Activated CD8-positive, alpha-beta T cell treated with anti-CD3 and anti-CD28 coated beads, Interleukin-2, amount 10 ng/mL, durations not matched to agents 7 days and 5 days (primary cell): ENCODE measurements at regions not wholly inside any gene's neighbourhood (a gene's known extent, or its start where the extent isn't known, plus 50 kb on each side); places are given as distances from the start of the nearest gene placed in this dataset.

Experiments used
- ATAC-seq: fragments of 150-1000 bp; cut with Tn5 transposase; one replicate; pipeline ENCODE4 v1.10.0; 2021; ENCODE audit warnings: moderate library complexity
- CTCF ChIA-PET: fragments of 350-600 bp; sonication (Branson Sonifier 250); formaldehyde crosslinking; loops from one replicate; lab custom pipeline; 2021; ENCODE audit warnings: antibody characterized with exemption; lab: Charles Lee
- POLR2A ChIA-PET: fragments of 350-600 bp; sonication (Branson Sonifier 250); formaldehyde crosslinking; loops from one replicate; lab custom pipeline; 2021; ENCODE audit warnings: antibody characterized with exemption; lab: Charles Lee
- DNase-seq: peaks from one replicate; pipeline ENCODE4 v3.0.0-alpha.2; 2020
- H3K27ac Mint-ChIP-seq: one replicate; pipeline ENCODE4 v1.8.0; 2021; ENCODE audit warnings: mild to moderate bottlenecking, mixed read lengths
- H3K27me3 Mint-ChIP-seq: one replicate; pipeline ENCODE4 v1.8.0; 2021; ENCODE audit warnings: low read depth, mixed read lengths
- H3K36me3 Mint-ChIP-seq: one replicate; pipeline ENCODE4 v1.8.0; 2021; ENCODE audit warnings: low read depth, mixed read lengths
- H3K4me1 Mint-ChIP-seq: one replicate; pipeline ENCODE4 v1.8.0; 2021; ENCODE audit warnings: low read depth, mixed read lengths
- H3K4me3 Mint-ChIP-seq: one replicate; pipeline ENCODE4 v1.8.0; 2021; ENCODE audit warnings: mild to moderate bottlenecking, mixed read lengths
- H3K9me3 Mint-ChIP-seq: one replicate; pipeline ENCODE4 v1.8.0; 2022; ENCODE audit warnings: mixed read lengths; ENCODE audit not compliant: insufficient read depth

GRCh38 chr2:128386066-128386465 lies 67.4 kb upstream of the HS6ST1 start:
- Mint-ChIP-seq H3K36me3 (no peaks in the 10 kb centered on the region), H3K4me1 (no peaks in the 10 kb centered on the region), H3K4me3 (no peak overlapping the region), H3K27ac (no peak overlapping the region), H3K9me3 (no peaks in the 10 kb centered on the region), H3K27me3 (peaks cover 8% of the 10 kb centered on the region)
- ATAC-seq (no peak), DNase-seq (no peak)
- ChIA-PET POLR2A (no interaction called here), CTCF (interaction anchor here (0.6 kb wide), 1 partner anchor 15 kb away, joined by 4 read pairs; no protein-coding TSS in a partner anchor)

- H3K27me3 Mint-ChIP-seq = peaks cover 8% of the 10 kb centered on the region
- no peaks in the 10 kb centered on the region for H3K9me3 Mint-ChIP-seq
- no peak for DNase-seq
- CTCF ChIA-PET = no interaction called here
- H3K36me3 Mint-ChIP-seq = no peaks in the 10 kb centered on the region
- ATAC-seq = no peak
- no peaks in the 10 kb centered on the region for H3K4me1 Mint-ChIP-seq
- POLR2A ChIA-PET = no interaction called here
- no peak overlapping the region for H3K4me3 Mint-ChIP-seq
- no peak overlapping the region for H3K27ac Mint-ChIP-seq
Measured at GRCh38 chr2:128388499-128388941, 69.9 kb upstream of the HS6ST1 start.

GRCh38 chr2:128389388-128390086 lies 70.9 kb upstream of the HS6ST1 start:
- H3K9me3 Mint-ChIP-seq = no peaks in the 10 kb centered on the region
- POLR2A ChIA-PET = no interaction called here
- H3K27ac Mint-ChIP-seq = no peak overlapping the region
- peaks cover 11% of the 10 kb centered on the region for H3K27me3 Mint-ChIP-seq
- H3K4me1 Mint-ChIP-seq = no peaks in the 10 kb centered on the region
- DNase-seq (no peak), ATAC-seq (no peak)
- CTCF ChIA-PET = no interaction called here
- H3K36me3 Mint-ChIP-seq = no peaks in the 10 kb centered on the region
- no peak overlapping the region for H3K4me3 Mint-ChIP-seq

- H3K27me3 Mint-ChIP-seq = peaks cover 11% of the 10 kb centered on the region
- no peaks in the 10 kb centered on the region for H3K36me3 Mint-ChIP-seq
- H3K4me3 Mint-ChIP-seq = no peak overlapping the region
- CTCF ChIA-PET = no interaction called here
- no peak for DNase-seq
- no peaks in the 10 kb centered on the region for H3K9me3 Mint-ChIP-seq
- no peak for ATAC-seq
- POLR2A ChIA-PET = no interaction called here
- no peak overlapping the region for H3K27ac Mint-ChIP-seq
- H3K4me1 Mint-ChIP-seq = no peaks in the 10 kb centered on the region
Measured at GRCh38 chr2:128390256-128390990, 71.8 kb upstream of the HS6ST1 start.

GRCh38 chr2:128390991-128391630 lies 72.4 kb upstream of the HS6ST1 start:
- DNase-seq (no peak), ATAC-seq (no peak)
- CTCF ChIA-PET = no interaction called here
- Mint-ChIP-seq H3K9me3 (no peaks in the 10 kb centered on the region), H3K27ac (no peak overlapping the region), H3K27me3 (peaks cover 11% of the 10 kb centered on the region), H3K4me1 (no peaks in the 10 kb centered on the region), H3K4me3 (no peak overlapping the region), H3K36me3 (no peaks in the 10 kb centered on the region)
- POLR2A ChIA-PET = no interaction called here

- Mint-ChIP-seq H3K4me1 (no peaks in the 10 kb centered on the region), H3K27me3 (peaks cover 11% of the 10 kb centered on the region), H3K9me3 (no peaks in the 10 kb centered on the region), H3K27ac (no peak overlapping the region), H3K4me3 (no peak overlapping the region), H3K36me3 (no peaks in the 10 kb centered on the region)
- ATAC-seq = no peak
- CTCF ChIA-PET = no interaction called here
- POLR2A ChIA-PET = no interaction called here
- DNase-seq = no peak
Measured at GRCh38 chr2:128391679-128392078, 73.0 kb upstream of the HS6ST1 start.

- H3K4me3 Mint-ChIP-seq = no peak overlapping the region
- CTCF ChIA-PET = no interaction called here
Measured at GRCh38 chr2:128392207-128392606, 73.5 kb upstream of the HS6ST1 start.

GRCh38 chr2:128394007-128394730 lies 75.5 kb upstream of the HS6ST1 start:
- Mint-ChIP-seq H3K4me1 (no peaks in the 10 kb centered on the region), H3K36me3 (no peaks in the 10 kb centered on the region), H3K4me3 (no peak overlapping the region), H3K27me3 (peaks cover 17% of the 10 kb centered on the region), H3K9me3 (no peaks in the 10 kb centered on the region), H3K27ac (no peak overlapping the region)
- no peak for DNase-seq
- CTCF ChIA-PET = no interaction called here
- POLR2A ChIA-PET = no interaction called here
- no peak for ATAC-seq

More at GRCh38 chr2:128392207-128392606, 73.5 kb upstream of the HS6ST1 start:
- DNase-seq (no peak), ATAC-seq (no peak)
- no peaks in the 10 kb centered on the region for H3K4me1 Mint-ChIP-seq
- POLR2A ChIA-PET = no interaction called here
- no peak overlapping the region for H3K27ac Mint-ChIP-seq
- H3K36me3 Mint-ChIP-seq = no peaks in the 10 kb centered on the region
- H3K9me3 Mint-ChIP-seq = no peaks in the 10 kb centered on the region
- peaks cover 11% of the 10 kb centered on the region for H3K27me3 Mint-ChIP-seq

- Mint-ChIP-seq H3K4me3 (no peak overlapping the region), H3K4me1 (no peaks in the 10 kb centered on the region), H3K9me3 (no peaks in the 10 kb centered on the region), H3K36me3 (no peaks in the 10 kb centered on the region), H3K27me3 (peaks cover 24% of the 10 kb centered on the region), H3K27ac (no peak overlapping the region)
- ChIA-PET POLR2A (no interaction called here), CTCF (no interaction called here)
- no peak for ATAC-seq
- no peak for DNase-seq
Measured at GRCh38 chr2:128395196-128395595, 76.5 kb upstream of the HS6ST1 start.

- DNase-seq (no peak), ATAC-seq (no peak)
- Mint-ChIP-seq H3K4me1 (no peaks in the 10 kb centered on the region), H3K9me3 (no peaks in the 10 kb centered on the region), H3K36me3 (no peaks in the 10 kb centered on the region), H3K4me3 (no peak overlapping the region), H3K27ac (no peak overlapping the region), H3K27me3 (peaks cover 29% of the 10 kb centered on the region)
- ChIA-PET CTCF (no interaction called here), POLR2A (no interaction called here)
Measured at GRCh38 chr2:128395640-128396499, 77.2 kb upstream of the HS6ST1 start.

GRCh38 chr2:128396500-128396891 lies 77.8 kb upstream of the HS6ST1 start:
- Mint-ChIP-seq H3K36me3 (no peaks in the 10 kb centered on the region), H3K27ac (no peak overlapping the region), H3K4me3 (no peak overlapping the region), H3K27me3 (peaks cover 29% of the 10 kb centered on the region), H3K9me3 (no peaks in the 10 kb centered on the region), H3K4me1 (no peaks in the 10 kb centered on the region)
- ATAC-seq (no peak), DNase-seq (no peak)
- ChIA-PET CTCF (no interaction called here), POLR2A (no interaction called here)
